GM12891 (cell line): ENCODE measurements at regions not wholly inside any gene's neighbourhood (a gene's known extent, or its start where the extent isn't known, plus 50 kb on each side); places are given as distances from the start of the nearest gene placed in this dataset.

Source experiments
- DNase-seq: peaks from one replicate; pipeline ENCODE4 v3.0.0; 2011; ENCODE audit warnings: low spot score; ENCODE audit not compliant: insufficient read length
- FAIRE-seq: peaks from 2 replicates; lab custom pipeline; 2011; peaks lifted over from hg19 to GRCh38; lab: Jason Lieb, UNC
- PAX5 ChIP-seq: IDR thresholded peaks from 2 replicates; pipeline ENCODE4 v1.6.1; 2011; ENCODE audit warnings: low read length, moderate library complexity, mild to moderate bottlenecking; ENCODE audit not compliant: insufficient read depth, severe bottlenecking
- POLR2A ChIP-seq: IDR thresholded peaks from 2 replicates; pipeline ENCODE4 v1.6.1; 2011; ENCODE audit warnings: low read depth, low read length, control low read depth
- POLR2AphosphoS5 ChIP-seq: IDR thresholded peaks from 2 replicates; pipeline ENCODE4 v1.6.1; 2011; ENCODE audit warnings: low read depth, low read length, control low read depth
- POU2F2 ChIP-seq: IDR thresholded peaks from 2 replicates; pipeline ENCODE4 v1.6.1; 2011; ENCODE audit warnings: low read depth, mild to moderate bottlenecking, control low read depth, low read length, moderate library complexity
- SPI1 ChIP-seq: IDR thresholded peaks from 2 replicates; pipeline ENCODE4 v1.6.1; 2011; ENCODE audit warnings: low read depth, low read length, control low read depth
- TAF1 ChIP-seq: IDR thresholded peaks from 2 replicates; pipeline ENCODE4 v1.6.1; 2011; ENCODE audit warnings: low read depth, low read length, control low read depth

DNA sequence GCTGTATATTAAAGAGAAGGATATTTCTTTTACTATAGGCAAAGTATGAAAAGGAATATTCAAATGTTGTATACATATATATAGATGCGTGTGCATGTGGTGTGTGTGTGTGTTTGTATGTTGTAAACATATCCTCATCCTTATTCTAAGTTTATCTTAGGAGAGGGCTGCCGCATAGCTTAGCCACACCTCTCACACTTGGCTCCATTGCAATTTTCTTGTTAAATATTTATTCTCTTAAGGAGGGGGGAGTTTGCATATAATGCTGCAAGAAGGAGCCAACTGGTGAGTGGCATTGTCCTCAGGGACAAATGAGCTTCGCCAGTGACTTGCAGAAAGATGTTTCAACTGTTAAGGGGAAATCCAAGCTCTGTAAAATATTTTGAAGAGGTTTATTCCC, 360.1 kb upstream of the RND3 start:
- TF ChIP-seq TAF1 (no peak), SPI1 (no peak), POLR2AphosphoS5 (no peak), POLR2A (no peak), POU2F2 (no peak), PAX5 (no peak)
- DNase-seq (no peak), FAIRE-seq (no peak)

DNA sequence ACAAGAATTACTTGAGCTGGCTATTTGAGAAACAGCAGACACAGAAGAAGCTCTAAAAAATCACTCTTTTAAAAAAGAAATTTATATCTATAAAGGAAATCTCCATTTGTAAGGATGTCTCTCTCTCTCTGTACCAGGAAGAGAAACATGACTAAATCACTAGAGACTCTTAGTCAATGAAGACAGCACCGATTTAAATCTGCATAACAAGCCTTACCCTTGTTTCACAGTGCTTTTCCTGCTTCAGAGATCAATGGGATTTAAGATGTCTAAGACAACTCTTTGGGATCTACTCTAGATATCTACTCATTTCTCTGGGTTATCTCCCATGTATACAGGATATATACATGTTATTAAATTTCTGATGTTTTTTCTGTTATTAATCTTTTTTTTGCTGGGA, 359.2 kb upstream of the RND3 start:
- FAIRE-seq (no peak), DNase-seq (no peak)
- TF ChIP-seq TAF1 (no peak), POU2F2 (no peak), POLR2A (no peak), POLR2AphosphoS5 (no peak), PAX5 (no peak), SPI1 (no peak)

DNA sequence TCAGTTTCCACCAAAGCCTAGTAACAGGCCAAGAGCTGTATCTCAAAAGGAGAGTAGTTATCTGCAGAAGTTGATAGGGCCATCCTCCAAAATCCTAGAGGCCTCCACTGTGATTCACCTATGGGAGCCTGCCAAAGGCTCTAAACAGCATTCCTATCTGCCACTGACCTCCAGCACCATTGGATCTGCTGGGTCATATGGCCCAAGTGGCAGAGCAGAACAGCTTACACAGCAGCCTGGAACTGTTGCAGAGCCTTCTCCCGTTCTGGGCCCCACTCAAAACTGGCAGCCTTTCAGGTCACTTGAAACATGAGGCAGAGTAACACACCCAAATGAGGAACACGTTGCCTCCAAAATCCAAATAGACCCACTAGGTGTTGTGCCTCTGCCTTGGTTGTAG, 345.2 kb upstream of the RND3 start:
- DNase-seq (no peak), FAIRE-seq (no peak)
- TF ChIP-seq POLR2AphosphoS5 = no peak
- TF ChIP-seq POU2F2 = no peak
- no peak for TF ChIP-seq TAF1
- TF ChIP-seq PAX5 = no peak
- TF ChIP-seq POLR2A = no peak
- no peak for TF ChIP-seq SPI1

DNA sequence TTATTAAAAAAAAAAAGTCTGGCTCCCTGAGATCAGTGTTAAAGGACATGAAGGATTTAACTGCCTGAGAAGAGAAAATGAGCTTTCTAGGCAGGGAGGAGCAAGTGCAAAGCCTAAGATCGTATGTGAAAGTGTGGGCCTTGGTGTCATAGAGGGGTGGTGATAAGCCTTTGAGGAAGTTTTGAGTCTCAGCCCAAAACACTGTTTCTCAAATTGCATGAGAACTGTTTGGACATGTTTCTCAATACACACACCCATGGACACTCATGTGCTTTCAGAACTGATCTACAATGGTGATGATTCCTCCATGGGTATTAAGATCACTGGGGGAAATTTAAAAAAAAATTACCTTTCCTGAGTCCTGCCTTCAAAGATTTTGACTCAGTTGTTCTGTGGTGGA, 336.7 kb upstream of the RND3 start:
- no peak for FAIRE-seq
- no peak for DNase-seq
- TF ChIP-seq SPI1 = no peak
- TF ChIP-seq POLR2AphosphoS5 = no peak
- no peak for TF ChIP-seq POU2F2
- TF ChIP-seq PAX5 = no peak
- TF ChIP-seq POLR2A = no peak
- TF ChIP-seq TAF1 = no peak

DNA sequence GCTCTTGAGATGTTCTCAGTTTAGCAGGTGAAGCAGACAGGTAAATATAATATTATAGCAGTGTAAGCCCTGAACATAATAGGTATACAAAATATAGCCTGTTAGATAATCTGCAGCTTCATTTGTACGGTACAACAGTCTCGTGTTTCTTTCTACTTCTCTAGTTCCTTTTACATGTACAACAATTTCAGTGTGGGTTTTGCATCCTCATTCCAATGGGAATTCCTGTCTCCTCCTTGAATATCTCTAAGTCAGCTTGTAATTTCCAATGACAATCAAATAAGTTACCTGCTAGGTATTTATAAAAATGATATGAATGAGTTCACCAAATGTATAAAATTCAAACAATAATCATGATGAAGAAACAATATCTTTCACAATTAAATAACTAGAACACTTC, 330.0 kb upstream of the RND3 start:
- DNase-seq = no peak
- FAIRE-seq = no peak
- TF ChIP-seq SPI1 = no peak
- TF ChIP-seq PAX5 = no peak
- no peak for TF ChIP-seq POLR2A
- TF ChIP-seq POU2F2 = no peak

DNA sequence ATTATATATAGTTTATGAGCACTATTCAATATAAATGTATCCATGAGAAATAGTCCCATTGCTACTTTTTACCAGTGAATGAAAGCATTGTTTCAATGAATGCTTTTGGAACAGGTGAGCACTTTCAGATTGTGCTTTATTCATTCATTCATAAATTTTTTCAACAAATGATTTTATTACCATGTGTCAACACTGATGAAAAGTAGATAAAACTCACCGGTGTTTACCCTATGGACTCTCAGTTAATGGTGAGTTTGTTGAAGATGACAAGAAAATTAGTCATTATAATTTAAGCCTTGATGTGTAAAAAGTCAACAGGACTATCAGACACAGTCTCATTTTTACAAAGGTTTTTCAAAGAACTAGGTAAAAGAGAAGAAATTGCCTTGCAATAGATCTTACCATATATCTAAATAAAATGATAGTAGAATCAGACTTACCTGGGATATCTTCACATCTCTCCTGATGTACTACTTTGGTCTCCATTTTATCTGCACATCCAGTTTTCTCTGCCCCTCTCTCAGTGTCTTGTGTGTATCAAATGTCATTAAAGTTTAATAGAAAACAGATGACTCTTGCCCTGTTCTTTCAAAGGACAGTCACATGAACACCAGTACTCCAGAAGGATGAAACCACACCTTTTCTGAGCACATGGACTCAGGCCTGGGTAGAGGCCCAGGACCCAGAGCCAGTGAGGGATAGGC, 325.3 kb upstream of the RND3 start:
- no peak for DNase-seq
- FAIRE-seq = no peak
- TF ChIP-seq PAX5 (no peak), POLR2A (no peak), SPI1 (no peak), POU2F2 (no peak), TAF1 (no peak), POLR2AphosphoS5 (no peak)

DNA sequence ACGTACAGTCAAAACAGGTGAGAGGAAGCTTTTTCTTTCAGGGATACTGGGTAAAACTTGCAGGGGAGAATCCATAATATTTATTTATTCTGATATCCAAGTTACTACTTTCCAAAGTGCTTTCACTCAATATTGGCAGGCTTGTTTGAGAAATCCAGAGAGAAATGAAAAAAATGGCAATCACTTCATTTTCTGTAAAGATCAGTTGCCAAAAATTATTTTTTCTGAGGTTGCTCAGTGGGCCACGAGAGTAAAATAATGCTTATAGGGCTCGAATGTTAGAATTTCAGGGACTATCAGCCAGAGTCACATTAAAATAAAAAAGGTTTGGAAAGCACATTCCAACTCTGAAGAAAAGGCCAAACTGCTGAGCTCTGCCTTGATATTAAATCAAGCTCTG, 324.6 kb upstream of the RND3 start:
- no peak for TF ChIP-seq PAX5
- no peak for FAIRE-seq
- DNase-seq = no peak

DNA sequence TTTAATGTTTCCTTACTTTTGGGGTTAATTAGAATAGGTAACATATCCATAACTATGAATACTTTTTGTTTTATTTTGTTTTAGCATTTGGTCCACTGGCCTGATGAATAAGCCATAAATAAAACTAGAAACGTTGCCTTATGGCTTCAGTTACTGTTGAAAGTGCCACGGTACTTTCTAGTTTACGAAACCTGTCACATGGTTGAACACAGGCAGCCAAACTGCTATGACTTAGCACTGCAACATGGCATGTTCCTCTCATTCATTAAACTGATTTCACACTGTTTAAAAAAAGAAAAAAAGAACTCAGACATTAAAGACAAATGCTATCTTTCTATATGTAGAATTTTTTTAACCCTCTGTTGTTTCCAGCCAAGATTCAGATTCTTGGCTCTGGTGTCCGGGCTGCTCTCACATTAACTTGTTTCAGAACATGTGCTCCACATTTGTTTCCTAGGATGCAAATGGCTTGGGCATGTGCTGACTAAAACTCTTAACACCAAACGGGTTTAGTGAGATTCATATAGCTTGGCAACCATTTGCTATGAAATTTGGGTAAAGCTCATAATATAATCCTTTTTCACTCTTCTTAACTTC, 323.9 kb upstream of the RND3 start:
- no peak for FAIRE-seq
- no peak for DNase-seq
- TF ChIP-seq POLR2A = no peak
- TF ChIP-seq TAF1 = no peak
- no peak for TF ChIP-seq POU2F2
- TF ChIP-seq SPI1 = no peak
- TF ChIP-seq PAX5 = no peak
- TF ChIP-seq POLR2AphosphoS5 = no peak

DNA sequence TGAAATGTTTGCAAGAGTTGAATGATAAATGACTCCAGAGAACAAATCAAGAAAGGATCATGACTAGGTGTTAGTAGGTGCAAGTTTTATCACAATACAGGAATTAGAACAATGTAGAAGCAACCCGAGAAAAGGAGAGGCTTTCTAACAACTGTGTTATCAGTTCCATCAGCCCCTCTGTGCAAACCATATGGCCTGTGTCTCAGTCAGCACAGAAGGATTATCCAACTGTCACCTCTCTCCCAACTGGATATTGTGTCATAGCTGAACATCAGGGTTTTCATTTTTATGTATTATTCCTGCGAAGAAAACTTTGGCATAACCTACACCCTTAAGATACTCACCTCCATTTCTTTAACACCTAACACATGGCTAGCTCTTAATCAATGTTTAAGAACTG, 321.6 kb upstream of the RND3 start:
- DNase-seq = no peak

DNA sequence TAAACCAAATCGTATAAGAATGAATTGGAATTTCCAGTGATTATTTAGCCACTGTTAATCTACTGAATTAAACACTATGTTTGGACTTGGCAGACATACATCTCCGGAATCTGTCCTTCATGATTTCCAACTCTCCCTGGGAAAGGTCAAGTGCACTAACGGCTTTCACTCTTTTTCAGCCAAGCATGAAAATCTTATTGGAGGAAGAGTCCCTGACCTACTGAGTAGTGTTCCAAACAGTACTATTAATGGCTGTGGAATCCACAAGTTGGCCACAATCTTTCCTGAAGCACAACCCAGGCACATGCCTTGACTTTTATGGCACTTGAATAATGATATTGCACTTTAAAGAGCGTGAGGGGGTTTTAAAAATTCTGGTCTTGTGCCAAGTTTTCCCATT, 318.9 kb upstream of the RND3 start:
- TF ChIP-seq PAX5 (no peak), POU2F2 (no peak), POLR2AphosphoS5 (no peak), SPI1 (no peak), TAF1 (no peak), POLR2A (no peak)
- FAIRE-seq (no peak), DNase-seq (no peak)

More for the DNA sequence above, 321.6 kb upstream of the RND3 start:
- FAIRE-seq = no peak
- TF ChIP-seq PAX5 = no peak
- no peak for TF ChIP-seq POLR2A
- no peak for TF ChIP-seq TAF1
- TF ChIP-seq SPI1 = no peak
- no peak for TF ChIP-seq POLR2AphosphoS5
- TF ChIP-seq POU2F2 = no peak
